Bronchial epithelial cell (primary cell): ENCODE measurements at regions not wholly inside any gene's neighbourhood (a gene's known extent, or its start where the extent isn't known, plus 50 kb on each side); places are given as distances from the start of the nearest gene placed in this dataset.

Experiments used
- DNase-seq: peaks from one replicate; pipeline ENCODE4 v3.0.0-alpha.2; 2010; ENCODE audit warnings: low read depth
- FAIRE-seq: peaks from 2 replicates; lab custom pipeline; 2011; peaks lifted over from hg19 to GRCh38; lab: Jason Lieb, UNC
- H3K27me3 ChIP-seq: 2 replicates; pipeline ENCODE4 v1.5.1; 2011; ENCODE audit warnings: low read length; ENCODE audit not compliant: control insufficient read depth, insufficient read depth
- H3K36me3 ChIP-seq: 2 replicates; pipeline ENCODE4 v1.5.1; 2011; ENCODE audit warnings: low read length; ENCODE audit not compliant: control insufficient read depth, insufficient read depth
- H3K4me3 ChIP-seq: 2 replicates; pipeline ENCODE4 v1.5.1; 2011; ENCODE audit warnings: mild to moderate bottlenecking, low read depth, low read length, control low read depth
- TF ChIP-seq, protein P1 (sequence below): IDR thresholded peaks from 2 replicates; pipeline ENCODE4 v1.5.1; 2011; ENCODE audit warnings: mild to moderate bottlenecking, moderate library complexity, low read length, control low read depth, inconsistent platforms; ENCODE audit not compliant: insufficient read depth, severe bottlenecking

GRCh38 chr5:112687306-112687705, 50.4 kb upstream of the APC start:
- DNase-seq, result no peak
- FAIRE-seq, result no peak
- no peak overlapping the region for H3K4me3 ChIP-seq
- H3K27me3 ChIP-seq, result no peaks in the 10 kb centered on the region
- H3K36me3 ChIP-seq, result no peaks in the 10 kb centered on the region
- TF ChIP-seq, protein P1, sequence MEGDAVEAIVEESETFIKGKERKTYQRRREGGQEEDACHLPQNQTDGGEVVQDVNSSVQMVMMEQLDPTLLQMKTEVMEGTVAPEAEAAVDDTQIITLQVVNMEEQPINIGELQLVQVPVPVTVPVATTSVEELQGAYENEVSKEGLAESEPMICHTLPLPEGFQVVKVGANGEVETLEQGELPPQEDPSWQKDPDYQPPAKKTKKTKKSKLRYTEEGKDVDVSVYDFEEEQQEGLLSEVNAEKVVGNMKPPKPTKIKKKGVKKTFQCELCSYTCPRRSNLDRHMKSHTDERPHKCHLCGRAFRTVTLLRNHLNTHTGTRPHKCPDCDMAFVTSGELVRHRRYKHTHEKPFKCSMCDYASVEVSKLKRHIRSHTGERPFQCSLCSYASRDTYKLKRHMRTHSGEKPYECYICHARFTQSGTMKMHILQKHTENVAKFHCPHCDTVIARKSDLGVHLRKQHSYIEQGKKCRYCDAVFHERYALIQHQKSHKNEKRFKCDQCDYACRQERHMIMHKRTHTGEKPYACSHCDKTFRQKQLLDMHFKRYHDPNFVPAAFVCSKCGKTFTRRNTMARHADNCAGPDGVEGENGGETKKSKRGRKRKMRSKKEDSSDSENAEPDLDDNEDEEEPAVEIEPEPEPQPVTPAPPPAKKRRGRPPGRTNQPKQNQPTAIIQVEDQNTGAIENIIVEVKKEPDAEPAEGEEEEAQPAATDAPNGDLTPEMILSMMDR, result no peak
